ENCODE measurements at regions not wholly inside any gene's neighbourhood (a gene's known extent, or its start where the extent isn't known, plus 50 kb on each side); places are given as distances from the start of the nearest gene placed in this dataset.

DNA sequence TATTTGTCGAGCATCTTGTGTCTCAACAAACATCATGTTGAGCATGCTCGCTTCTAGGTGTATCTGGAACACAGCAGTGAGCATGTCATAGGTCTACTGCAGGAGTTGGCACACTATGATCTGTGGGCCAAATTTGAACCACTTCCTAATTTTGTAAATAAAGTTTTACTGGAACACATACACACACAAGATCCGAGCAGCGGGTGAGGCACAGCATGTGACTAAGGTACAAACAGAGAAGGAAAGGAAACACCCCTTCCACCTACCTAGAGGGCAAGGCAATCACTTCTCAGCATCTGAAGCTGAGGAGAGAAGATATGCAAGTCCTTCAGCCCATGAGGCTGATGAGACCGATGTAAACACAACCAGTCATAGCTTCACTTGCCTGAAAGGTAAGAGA is 200.4 kb downstream of the MED10 start:
- TF ChIP-seq, protein P1, sequence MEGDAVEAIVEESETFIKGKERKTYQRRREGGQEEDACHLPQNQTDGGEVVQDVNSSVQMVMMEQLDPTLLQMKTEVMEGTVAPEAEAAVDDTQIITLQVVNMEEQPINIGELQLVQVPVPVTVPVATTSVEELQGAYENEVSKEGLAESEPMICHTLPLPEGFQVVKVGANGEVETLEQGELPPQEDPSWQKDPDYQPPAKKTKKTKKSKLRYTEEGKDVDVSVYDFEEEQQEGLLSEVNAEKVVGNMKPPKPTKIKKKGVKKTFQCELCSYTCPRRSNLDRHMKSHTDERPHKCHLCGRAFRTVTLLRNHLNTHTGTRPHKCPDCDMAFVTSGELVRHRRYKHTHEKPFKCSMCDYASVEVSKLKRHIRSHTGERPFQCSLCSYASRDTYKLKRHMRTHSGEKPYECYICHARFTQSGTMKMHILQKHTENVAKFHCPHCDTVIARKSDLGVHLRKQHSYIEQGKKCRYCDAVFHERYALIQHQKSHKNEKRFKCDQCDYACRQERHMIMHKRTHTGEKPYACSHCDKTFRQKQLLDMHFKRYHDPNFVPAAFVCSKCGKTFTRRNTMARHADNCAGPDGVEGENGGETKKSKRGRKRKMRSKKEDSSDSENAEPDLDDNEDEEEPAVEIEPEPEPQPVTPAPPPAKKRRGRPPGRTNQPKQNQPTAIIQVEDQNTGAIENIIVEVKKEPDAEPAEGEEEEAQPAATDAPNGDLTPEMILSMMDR (IDR thresholded peaks at IDR 0.05) = no peak
- no peak for TF ChIP-seq POLR2A (IDR thresholded peaks at IDR 0.05)
